Stimulated activated CD8-positive, alpha-beta memory T cell treated with anti-CD3 and anti-CD28 coated beads, Interleukin-2, amount 100 ng/mL, for 1 hour (primary cell): ENCODE measurements at regions not wholly inside any gene's neighbourhood (a gene's known extent, or its start where the extent isn't known, plus 50 kb on each side); places are given as distances from the start of the nearest gene placed in this dataset.

Source experiments
- DNase-seq, 2 donors: peaks; one replicate each; pipeline ENCODE4 v3.0.0-alpha.2; 2020; ENCODE audit warnings: low read depth in 2 of 2

DNA sequence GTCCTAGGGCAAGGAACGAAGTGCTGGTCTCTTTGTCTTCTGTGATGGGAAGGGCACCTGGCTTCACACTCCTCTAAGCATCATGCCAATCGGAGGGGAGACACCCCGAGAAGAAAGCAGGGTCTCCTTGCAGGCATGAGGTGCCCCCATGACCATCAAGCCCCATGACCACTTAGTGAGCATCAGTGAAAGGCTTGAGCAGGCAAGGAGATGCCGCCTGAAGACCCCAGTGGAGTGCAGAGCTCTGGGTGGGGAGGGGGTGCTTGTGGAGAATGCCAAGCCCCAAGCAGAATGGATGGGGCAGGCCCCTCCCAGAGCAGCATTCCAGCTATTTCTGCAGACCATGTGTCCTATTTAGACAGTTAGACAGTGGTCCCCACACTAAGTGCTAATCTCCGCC is 232.7 kb upstream of the TNRC6C start:
- no peak for DNase-seq

DNA sequence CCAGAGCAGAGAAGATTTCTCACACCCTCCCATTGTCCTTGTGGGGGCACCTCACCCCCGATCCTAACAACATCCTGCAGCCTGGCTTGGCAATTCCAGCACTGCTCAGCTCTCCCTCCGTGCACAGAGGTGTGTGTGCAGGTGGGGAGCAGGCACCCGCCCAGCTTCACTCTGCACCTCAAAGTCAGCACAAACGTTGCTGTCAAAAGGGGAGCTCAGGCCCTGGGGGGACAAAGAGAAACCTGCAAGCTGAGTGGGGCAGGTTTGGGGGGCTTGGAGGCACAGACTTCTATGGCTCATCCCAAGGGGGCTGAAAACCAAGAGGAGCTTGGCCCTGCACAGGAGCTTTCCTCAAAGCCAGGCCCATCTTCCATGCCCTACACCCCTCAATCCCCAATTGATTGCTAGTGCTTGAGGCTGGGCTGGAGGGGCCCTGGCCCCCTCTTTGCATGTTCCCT is 231.9 kb upstream of the TNRC6C start:
- no peak for DNase-seq

DNA sequence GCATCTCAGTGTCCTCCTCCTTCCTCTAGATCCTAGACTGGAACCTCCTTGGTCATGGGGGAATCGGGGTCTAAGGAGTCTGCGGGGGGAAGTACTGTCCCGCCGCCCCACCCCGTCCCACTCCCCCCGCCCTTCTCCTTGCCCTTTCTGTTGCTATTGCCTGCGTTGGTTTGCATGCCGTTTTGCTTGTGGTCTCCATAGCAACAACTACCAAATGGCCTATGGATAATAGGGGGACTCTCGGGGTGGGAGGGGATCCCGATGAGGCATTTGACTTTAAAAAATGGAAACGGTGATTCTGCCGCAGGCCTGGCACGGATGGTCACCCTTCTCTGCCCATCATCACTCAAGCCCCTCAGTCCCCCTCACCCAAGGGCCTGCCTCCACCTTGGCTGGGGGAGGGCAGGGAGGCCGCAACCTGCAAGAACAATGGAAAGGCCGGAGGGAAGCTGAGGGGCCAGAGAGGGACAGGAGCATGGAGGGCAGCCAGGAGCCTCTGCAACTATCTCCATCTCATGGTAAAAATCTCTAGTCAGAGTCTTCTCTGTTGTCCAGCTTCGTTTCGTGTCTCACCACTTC is 231.4 kb upstream of the TNRC6C start:
- no peak for DNase-seq

DNA sequence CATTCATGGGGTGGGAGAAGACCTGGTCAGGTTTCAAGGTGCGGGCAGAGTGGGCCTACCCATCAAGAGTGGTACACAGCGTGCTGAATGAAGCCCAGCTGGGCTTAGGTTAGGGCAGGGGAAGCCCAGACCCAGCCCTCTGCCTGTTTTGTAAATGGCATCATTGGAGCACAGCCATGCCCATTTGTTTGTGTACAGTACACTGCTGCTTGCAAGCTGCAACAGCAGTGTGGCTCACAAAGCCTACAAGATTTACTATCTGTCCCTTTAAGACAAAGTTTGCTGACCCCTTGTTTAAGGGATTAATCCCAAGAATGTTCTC is 230.1 kb upstream of the TNRC6C start:
- DNase-seq: no peak

DNA sequence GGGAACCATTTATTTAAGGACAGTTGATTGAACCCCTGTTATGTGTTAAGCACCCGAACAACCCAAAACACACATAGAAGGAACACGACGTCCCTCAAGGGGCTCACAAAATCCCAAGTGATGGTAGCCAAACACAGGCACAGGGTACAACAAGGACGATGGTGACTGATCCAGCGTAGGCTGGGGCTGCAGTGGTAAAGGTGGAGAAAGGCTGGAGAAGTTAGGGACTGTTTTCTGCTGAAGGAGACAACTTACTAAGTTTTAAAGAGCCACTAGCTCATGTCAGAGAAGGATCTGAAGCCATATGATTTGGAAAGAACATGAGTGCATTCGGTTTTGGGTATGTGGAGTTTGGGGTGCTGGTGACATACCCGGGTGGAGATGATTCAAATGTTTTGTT is 229.6 kb upstream of the TNRC6C start:
- DNase-seq: no peak

DNA sequence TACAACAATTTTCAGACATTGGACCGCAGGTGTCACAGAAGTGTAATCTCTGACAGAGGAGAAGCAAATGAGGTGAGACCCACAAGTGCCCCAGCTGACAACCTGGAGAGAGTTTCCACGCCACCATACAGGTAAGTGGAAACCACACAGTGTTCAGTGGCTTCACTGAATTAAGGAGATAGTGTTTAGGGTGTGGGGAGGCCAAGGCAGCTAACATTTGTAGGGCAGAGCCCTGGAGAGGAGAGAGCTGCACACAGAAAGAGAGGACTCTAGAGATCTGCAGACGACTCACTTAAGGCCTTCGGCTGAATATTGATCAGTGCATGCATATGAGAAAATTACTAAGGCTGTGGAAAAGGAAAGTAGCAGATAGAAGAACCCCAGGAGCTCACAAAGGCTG is 228.9 kb upstream of the TNRC6C start:
- DNase-seq: no peak

DNA sequence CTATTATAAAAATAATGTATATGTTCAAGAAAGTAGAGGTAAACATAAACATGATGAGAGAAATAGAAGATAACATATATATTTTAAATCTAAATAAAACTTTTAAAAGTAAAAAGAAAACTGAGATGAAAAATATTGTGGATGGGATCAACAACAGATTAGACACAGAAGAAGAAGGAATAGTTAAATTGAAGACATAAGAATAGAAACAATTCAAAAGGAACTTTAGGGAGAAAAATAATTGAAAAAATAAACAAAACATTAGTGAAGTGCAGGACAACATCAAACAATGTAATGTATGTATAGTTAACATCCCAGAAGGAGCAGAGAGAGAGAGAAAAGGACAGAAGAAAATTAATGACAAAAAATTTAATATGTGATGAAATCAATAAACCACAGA is 228.1 kb upstream of the TNRC6C start:
- no peak for DNase-seq

DNA sequence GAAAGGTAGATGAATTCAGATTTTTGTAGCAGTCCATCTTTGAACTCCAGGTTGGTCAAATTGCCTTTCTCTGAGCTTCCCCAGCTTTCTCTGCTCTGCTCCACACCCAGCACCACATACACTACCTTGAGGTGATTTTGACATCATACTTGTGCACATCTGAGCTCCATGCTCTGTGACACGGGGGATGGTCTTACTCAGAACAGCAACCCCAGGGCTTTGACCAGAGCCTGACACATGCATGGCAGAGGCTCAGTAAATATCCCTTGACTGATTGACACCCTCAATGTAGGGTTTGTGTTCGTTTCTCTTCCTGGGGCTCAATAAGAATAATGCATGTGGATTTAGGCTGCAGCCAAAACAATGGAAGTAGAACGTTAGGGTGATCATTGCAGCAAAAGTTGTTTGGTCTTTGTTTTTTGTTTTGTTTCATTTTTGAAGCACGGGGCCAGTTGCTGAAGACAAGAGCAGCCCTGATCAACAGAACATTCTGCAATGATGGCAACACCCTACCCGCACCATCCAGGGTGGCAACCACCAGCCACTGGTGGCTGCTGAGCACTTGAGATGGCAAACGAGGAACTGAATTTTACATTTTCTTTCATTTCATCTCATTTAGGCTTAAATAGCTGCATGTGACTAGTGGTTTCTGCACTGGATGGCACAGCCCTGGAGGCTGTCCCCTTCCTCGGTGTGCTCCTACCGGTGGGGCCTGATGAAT is 224.8 kb upstream of the TNRC6C start:
- no peak for DNase-seq

DNA sequence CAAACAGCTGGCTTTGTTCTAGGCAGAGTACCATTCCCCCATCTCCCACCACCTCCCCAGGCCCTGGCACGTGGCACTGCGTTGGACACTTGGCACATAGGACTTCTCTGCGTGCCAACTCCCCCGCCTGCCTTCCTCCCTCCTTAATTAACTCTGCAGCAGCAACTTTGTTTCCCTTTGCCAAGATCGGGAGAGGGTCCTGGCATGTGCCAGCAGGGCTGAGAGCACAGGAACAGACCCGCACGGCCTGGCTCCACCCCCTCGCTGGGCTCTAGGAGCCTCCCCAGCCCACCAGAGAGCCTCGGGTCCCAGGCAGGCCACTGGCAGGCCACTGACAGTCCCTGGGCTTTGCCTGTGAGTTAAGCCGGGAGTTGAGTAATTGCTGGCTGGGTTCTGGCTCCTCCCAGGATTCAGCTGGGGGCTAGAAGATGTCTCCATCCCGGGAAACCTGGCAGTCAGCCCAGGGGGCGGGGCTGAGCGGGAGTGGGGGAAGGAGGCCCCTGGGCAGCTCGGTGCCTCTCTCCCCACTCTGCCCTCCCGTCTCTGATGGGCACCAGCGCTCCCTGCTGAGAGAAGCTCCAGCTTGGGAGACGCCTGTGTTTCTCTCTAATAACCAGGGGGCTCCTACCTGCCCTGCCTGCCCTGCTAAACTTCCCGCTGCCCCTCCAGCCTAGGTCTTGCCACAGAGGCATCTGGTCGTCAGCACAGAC is 224.0 kb upstream of the TNRC6C start:
- DNase-seq: no peak

DNA sequence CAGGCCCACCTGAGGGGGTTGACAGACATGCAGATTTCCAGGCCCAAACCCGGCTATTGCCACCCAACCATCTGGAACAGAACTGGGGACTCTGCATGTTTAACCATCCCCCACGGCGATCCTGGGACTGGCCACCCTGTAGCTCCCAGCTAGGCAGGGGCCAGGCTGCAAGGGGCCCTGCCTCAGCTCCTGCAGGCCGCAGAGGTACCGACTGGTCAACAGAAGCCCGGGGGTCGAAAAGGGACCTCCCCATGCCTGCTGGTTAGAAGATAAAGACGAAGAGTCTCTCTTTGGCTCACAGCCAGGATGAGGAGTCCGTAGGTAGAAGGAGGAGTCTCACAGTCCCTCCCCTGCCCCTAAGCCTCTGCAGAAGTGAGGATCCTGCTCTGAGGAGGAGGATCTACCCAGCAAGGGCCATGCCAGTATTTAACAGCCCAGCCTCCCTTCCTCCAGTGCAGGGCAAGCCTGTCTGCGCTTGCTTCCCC is 223.4 kb upstream of the TNRC6C start:
- DNase-seq: no peak

DNA sequence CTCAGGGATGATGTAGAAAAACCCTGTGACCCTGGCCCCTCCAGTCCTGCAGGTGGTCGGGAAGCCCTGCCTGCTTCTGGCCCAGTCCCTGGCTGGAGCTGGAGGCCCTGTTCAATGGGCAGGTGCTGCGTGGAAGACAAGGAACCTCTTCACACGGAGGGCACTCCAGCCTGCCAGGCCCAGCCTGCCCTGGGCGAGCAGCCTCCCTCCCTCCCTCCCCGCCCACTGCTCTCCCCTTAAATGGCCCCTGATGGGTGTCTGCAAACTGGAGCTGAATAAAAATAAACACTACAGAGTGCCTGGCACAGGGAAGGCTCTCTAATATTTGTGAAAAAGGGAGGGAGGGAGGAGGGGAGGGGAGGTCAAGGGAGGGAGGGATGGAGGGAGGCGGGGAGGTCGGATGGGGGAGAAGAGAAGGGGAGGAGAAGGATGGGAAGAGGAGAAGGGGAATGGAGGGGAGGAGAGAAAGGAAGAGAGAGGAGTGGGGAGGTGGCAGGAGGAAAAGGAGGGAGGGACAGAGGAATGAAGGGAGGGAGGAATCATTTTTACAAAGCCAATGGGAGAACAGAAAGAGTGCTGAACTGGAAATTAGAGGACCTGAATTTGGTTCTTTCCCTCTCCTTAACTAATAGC is 222.8 kb upstream of the TNRC6C start:
- no peak for DNase-seq

DNA sequence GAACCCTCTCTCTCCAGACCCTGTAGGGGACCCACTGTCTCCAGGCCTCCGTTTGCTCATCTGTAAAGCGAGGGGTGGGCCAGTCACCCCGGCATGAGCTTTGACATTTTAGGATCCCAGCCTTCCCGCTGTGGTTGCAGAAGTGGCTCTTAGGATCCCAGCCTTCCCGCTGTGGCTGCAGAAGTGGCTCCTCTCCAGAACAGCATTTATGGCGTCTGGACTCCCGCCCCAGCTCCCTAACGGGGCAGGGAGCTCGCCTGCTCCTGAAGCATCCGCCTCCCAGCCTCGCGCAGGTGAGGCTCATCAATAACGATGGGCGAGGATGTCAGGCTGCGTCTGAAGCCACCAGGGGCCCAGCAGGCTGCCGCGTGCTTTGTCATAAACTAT is 222.3 kb upstream of the TNRC6C start:
- no peak for DNase-seq

DNA sequence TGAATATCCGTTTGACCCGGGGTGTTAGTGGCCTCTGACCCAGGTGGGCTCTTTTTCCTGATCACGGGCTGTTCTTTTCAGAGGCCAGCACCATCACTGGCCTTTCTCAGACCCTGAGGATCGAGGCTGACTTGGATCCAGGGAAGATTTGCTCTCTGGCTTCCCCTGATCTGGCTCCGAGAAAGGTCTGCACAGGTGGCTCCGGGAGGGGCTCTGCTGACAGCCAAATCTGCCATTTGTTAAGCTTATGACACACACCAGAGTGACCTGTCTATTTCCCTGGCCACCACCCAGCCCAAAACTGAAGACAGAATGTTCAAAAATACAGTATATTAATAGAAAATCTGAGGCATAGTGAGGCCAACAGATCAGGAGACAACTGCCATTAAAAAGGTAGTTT is 221.8 kb upstream of the TNRC6C start:
- no peak for DNase-seq

DNA sequence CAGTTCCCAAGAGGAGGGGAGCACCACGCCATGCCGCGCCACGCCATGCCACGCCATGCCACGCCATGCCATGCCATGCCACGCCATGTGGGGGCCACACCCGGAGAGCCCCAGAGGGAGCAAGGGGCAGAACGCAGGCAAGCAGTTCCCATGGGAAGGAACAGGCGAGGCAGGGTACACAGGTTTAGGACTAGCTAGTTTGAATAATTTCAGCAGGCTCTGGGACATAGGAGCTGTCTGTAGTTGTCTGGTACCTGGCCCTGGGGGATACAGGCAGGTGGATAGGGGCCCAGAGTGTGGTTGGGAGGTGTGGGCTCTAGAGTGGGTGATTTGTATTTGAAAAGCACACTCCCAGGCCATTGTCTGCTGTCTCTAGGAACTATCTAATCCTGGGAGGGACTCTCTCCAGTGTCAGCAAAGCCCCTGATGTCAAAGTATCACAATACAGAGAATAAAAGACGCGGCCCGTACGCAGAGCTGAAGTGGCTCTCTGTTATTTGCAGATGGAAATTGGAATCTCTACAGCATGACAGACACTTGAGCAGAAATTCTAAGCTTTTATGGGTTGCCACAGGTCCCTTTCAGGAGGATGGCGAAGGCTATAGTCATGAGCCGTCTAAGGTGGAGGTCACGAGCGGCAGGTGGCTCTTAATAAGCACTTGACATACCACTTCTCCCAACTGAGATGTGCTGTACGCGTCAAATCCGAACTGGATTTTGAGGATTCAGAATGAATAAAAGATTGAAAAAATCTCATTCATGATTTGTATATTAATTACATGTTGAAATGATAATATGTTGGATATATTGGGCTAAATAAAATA is 220.8 kb upstream of the TNRC6C start:
- DNase-seq: no peak

DNA sequence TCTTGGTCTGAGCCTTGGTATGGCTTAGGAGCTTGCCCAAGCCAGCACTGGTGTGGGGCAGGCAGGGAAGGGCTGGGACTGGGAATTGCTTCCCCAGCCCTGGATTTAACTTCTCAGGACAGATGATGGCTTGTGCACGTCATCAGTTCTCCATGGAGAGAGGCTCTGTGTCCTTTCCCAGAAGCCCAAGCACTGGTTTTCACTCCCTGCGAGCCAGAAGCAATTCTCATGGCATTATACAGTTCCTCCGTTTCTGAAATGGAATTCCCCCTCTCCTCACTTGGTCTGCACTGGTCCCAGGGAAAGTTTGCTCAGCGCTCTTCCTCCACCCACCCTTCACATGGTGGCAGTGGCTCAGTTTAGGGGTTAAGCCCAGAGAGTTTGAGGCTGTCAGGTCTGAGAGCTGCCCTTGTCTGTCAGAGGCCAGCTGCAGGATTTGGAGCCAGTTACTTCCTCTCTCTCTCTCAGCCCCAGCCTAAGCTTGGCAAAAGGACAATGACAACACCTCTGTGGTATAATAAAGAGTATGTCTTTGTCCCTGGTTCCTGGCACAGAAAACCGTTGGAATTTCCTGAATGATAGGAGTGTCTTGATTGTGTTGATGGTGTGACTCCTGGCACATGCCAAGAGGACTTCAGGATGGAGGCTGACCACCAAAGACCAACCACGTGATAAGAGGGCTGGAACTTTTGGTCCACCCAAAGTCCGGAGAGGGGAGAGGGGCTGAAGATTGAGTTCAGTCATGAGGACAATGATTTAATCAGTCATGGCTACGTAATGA is 219.6 kb upstream of the TNRC6C start:
- DNase-seq: no peak

DNA sequence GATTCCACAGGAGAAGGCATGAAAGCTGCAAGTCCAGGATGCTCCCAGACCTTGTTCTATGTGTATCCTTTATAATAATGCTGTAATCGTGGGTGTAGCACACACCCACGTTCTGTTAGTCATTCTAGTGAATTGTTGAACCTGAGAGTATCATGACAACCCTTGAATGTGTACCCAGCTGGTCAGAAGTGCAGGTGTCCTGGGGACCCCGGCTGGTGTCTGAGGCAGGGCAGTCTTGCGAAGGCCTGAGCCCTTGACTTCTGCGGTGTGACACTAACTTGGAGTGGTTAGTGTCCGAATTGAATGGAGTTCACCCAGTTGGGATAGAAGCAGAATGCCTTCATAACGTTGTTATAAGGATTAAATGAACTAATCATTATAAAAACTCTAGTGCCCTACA is 218.0 kb upstream of the TNRC6C start:
- no peak for DNase-seq

DNA sequence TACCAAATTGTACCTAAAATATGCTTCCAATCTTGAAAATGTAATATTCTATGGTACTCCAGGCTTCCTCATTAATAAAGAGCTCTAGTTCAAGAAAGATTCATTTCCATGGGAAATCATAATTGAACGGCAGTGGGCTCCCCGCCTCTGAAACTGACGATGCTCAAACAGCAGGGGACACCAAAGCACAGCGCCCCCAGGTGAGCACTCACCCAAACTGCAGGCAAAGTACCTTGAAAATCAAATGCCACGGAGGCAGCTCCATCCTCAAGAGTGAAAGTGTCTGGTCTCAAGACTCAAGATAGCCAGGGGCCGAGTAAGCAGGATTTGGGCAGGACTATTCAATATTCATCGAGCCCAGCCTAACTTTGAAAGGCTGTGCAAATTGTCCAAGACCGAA is 217.4 kb upstream of the TNRC6C start:
- DNase-seq: peak in 1 of 2 donors; percentile 9

DNA sequence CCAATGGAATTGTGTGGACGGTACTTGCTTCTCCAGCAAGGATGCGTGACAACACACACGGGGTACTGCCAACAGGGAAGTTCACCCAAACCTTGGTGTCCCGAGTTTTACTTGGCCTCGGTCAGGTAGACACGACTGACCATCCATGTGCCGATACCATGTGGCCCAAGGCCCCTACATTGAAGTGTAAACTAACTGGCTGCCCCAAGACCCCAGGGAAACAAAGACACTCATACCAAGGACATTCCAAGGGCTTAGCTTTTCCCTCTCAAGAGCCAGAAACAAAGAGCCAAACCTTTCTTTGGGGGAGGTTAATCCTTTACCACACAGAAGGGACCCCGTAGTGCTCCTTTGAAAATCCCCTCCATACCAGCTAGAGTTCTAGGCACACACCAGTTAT is 215.9 kb upstream of the TNRC6C start:
- no peak for DNase-seq

DNA sequence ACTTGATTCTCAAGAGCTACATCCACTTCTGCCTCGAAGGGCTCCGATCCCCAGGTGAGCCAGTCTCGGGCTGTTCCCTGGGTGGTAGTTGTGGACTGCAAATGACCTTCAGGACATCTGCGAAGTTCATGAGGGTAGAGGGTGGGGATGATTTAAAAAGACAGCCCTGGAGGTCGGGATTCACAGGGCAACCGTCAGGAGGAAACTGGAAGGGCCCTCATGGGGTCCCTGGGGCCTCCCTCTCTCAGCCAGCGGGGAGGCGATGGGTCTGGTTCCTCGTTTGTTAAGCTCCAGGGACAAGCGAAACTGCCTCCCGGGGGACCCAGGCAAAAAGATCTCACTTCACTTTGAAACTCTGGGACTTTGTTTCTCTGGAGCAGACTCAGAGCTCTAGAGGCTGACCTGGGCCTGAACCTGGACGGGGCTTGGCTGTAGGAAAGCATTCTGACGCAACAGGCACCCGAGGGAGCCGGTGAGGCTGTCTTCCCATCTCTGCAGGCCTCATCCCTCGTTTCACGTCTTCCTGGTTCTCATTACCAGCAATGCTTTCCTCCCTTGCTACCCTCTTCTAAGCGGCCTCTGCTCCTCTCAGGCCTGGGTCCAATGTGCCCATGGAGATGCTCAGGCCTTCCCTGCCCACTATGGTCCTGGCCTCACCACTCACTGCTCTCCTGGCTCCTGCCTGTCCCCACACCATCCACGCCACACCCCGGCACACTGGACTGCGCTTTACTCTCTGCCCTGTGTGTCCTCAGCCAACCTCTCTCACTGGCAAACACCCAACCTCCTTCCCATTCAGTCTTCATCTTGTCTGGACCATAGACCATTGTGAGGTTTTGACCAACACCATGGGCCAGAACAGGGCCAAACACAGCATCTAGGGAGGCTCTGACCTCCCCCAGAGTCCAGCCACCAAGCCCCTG is 214.2 kb upstream of the TNRC6C start:
- no peak for DNase-seq

DNA sequence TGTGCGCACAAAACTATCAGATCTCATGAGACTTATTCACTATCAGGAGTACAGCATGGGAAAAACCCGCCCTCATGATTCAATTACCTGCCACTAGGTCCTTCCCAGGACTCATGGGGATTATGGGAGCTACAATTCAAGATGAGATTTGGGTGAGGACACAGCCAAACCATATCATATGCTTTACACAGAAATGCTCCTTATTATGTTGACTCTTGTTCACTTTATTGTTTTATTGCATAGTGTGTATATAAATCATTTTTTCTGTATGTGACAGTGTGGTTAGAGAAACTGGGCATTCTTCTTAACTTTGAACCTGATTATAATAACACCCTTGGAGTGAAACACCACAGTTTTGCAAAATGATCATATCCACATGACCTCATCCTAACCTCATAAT is 212.8 kb upstream of the TNRC6C start:
- no peak for DNase-seq
